ENCODE measurements at regions not wholly inside any gene's neighbourhood (a gene's known extent, or its start where the extent isn't known, plus 50 kb on each side); places are given as distances from the start of the nearest gene placed in this dataset.

- TF ChIP-seq EP300 (conservative IDR thresholded peaks at IDR 0.05; ENCODE audit: poor library complexity, severe bottlenecking), result no peak
- TF ChIP-seq, protein P1, sequence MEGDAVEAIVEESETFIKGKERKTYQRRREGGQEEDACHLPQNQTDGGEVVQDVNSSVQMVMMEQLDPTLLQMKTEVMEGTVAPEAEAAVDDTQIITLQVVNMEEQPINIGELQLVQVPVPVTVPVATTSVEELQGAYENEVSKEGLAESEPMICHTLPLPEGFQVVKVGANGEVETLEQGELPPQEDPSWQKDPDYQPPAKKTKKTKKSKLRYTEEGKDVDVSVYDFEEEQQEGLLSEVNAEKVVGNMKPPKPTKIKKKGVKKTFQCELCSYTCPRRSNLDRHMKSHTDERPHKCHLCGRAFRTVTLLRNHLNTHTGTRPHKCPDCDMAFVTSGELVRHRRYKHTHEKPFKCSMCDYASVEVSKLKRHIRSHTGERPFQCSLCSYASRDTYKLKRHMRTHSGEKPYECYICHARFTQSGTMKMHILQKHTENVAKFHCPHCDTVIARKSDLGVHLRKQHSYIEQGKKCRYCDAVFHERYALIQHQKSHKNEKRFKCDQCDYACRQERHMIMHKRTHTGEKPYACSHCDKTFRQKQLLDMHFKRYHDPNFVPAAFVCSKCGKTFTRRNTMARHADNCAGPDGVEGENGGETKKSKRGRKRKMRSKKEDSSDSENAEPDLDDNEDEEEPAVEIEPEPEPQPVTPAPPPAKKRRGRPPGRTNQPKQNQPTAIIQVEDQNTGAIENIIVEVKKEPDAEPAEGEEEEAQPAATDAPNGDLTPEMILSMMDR (IDR thresholded peaks at IDR 0.05; ENCODE audit: poor library complexity, severe bottlenecking), result no peak
- TF ChIP-seq RAD21 (conservative IDR thresholded peaks at IDR 0.05), result no peak
- TF ChIP-seq EZH2 (IDR thresholded peaks at IDR 0.05; ENCODE audit: borderline replicate concordance, insufficient read depth, low read length, poor library complexity, severe bottlenecking), result no peak
- TF ChIP-seq TAF1 (IDR thresholded peaks at IDR 0.05; ENCODE audit: low read depth), result no peak
- no peak for TF ChIP-seq POLR2AphosphoS5 (IDR thresholded peaks at IDR 0.05)
- TF ChIP-seq, protein P2, sequence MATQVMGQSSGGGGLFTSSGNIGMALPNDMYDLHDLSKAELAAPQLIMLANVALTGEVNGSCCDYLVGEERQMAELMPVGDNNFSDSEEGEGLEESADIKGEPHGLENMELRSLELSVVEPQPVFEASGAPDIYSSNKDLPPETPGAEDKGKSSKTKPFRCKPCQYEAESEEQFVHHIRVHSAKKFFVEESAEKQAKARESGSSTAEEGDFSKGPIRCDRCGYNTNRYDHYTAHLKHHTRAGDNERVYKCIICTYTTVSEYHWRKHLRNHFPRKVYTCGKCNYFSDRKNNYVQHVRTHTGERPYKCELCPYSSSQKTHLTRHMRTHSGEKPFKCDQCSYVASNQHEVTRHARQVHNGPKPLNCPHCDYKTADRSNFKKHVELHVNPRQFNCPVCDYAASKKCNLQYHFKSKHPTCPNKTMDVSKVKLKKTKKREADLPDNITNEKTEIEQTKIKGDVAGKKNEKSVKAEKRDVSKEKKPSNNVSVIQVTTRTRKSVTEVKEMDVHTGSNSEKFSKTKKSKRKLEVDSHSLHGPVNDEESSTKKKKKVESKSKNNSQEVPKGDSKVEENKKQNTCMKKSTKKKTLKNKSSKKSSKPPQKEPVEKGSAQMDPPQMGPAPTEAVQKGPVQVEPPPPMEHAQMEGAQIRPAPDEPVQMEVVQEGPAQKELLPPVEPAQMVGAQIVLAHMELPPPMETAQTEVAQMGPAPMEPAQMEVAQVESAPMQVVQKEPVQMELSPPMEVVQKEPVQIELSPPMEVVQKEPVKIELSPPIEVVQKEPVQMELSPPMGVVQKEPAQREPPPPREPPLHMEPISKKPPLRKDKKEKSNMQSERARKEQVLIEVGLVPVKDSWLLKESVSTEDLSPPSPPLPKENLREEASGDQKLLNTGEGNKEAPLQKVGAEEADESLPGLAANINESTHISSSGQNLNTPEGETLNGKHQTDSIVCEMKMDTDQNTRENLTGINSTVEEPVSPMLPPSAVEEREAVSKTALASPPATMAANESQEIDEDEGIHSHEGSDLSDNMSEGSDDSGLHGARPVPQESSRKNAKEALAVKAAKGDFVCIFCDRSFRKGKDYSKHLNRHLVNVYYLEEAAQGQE (IDR thresholded peaks at IDR 0.05; ENCODE audit: borderline replicate concordance), result no peak
- TF ChIP-seq MXI1 (conservative IDR thresholded peaks at IDR 0.05; ENCODE audit: poor library complexity, severe bottlenecking), result no peak
- TF ChIP-seq SMC3 (conservative IDR thresholded peaks at IDR 0.05; ENCODE audit: poor library complexity), result no peak
Measured at GRCh38 chr14:97055355-97055754, 258.2 kb downstream of the VRK1 start.

All from neural cell (in vitro differentiated cells).